SKM-1 treated with dmso at 0.1 percent for 144 hours (cell line): ENCODE measurements at regions not wholly inside any gene's neighbourhood (a gene's known extent, or its start where the extent isn't known, plus 50 kb on each side); places are given as distances from the start of the nearest gene placed in this dataset.
"Not testable (repeated sequence)": the region's sequence is repeated elsewhere in the genome, so short reads cannot be mapped to it uniquely, and the experiment has no call there.

Experiments used
- DNase-seq: peaks from one replicate; lab custom pipeline; 2025; ENCODE audit not compliant: unreplicated experiment; lab: John Stamatoyannopoulos, UW

- no peak for DNase-seq
Measured at GRCh38 chr17:31798205-31798724, 60.8 kb downstream of the COPRS start.

- not testable (repeated sequence) for DNase-seq
Measured at GRCh38 chr17:31795941-31796340, 63.1 kb downstream of the COPRS start.

DNA sequence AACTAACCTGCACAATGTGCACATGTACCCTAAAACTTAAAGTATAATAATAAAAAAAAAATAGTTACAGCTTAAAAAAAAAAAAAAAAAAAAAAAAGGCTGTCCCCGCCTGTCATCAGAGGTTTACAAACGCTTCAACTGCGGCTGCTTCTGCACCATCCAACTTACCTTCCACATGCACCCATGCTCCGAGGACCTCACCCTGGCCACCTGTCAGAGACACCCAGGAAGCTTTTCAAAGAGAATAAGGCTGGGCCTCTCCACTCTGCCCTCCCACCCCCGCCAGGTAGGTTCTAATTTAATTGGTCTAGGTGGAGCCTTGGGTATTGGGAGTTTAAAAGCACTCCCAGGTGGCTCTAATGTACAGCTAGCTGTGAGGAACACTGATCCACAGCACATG is 64.9 kb downstream of the COPRS start:
- no peak for DNase-seq

DNA sequence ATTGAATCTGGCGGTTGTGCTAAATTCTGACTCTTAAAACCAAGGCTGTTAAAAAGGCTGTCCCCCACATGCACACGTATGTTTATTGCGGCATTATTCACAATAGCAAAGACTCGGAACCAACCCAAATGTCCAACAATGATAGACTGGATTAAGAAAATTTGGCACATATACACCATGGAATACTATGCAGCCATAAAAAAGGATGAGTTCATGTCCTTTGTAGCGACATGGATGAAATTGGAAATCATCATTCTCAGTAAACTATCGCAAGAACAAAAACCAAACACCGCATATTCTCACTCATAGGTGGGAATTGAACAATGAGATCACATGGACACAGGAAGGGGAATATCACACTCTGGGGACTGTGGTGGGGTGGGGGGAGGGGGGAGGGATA is 65.4 kb downstream of the COPRS start:
- not testable (repeated sequence) for DNase-seq

DNA sequence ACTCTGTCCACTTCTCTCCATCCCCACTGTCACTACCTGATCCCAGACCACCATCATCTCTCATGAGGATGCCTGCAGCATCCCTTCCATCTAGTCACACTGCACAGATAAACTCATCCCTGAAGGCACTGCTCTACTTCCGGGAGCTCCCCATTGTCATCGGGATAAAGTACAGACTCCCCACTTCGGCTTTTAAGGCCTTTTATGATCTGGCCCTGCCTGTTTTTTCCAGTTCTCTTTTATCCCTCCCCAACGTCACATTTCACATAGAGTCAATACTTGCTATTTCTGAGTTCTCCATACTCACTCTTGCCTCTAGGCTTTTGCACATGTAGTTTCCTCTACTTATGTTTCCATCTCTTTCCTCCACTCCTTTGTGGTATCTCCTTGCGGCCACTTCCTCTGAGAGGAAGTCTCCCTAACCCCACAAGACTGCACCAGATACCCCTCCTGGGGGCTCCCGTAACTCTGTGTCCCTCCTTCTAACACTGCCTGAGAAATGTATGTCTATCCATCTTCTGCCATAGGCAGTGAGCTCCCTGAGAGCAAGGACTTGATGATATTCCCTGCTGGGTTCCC is 66.9 kb downstream of the COPRS start:
- DNase-seq: no peak

DNA sequence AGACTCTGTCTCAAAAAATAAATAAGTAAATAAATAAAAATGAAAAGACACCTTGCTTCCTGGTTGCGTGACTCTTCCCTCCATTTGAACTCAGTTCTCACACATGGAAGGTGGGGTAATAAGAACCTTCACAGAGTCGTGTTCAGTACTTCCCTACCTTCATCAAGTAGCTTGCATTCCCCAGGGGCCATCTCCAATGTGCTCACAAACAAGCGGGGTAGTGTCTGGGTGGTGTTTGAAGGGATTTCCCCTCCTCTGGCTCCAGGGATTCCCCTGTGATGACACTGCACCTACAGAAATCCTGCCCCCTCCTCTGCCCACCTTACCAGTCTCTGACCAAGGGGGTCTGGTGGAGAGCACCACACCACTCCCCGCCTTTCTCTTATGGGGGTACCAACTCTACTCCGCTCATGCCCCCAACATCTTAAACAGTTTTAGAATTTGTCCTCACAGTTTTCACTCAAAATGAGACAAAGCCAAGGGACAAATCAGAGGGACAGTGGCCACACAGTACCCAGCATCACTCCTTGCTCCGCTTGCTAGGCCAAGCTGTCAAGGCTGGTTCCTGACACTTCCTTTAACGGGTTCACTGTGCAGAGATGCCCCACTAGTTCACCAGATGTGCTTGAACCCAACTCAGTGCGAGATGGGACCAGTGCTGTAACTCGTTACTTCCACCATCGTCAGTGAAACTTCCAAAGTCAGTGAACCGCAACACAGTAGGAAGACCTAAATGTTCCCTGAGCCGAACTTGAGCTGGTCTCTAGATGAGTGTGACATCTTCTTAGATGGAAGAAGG is 69.1 kb downstream of the COPRS start:
- no peak for DNase-seq

- DNase-seq: no peak
Measured at GRCh38 chr17:31788956-31789355, 70.1 kb downstream of the COPRS start.

- no peak for DNase-seq
Measured at GRCh38 chr17:31788571-31788946, 70.5 kb downstream of the COPRS start.

DNA sequence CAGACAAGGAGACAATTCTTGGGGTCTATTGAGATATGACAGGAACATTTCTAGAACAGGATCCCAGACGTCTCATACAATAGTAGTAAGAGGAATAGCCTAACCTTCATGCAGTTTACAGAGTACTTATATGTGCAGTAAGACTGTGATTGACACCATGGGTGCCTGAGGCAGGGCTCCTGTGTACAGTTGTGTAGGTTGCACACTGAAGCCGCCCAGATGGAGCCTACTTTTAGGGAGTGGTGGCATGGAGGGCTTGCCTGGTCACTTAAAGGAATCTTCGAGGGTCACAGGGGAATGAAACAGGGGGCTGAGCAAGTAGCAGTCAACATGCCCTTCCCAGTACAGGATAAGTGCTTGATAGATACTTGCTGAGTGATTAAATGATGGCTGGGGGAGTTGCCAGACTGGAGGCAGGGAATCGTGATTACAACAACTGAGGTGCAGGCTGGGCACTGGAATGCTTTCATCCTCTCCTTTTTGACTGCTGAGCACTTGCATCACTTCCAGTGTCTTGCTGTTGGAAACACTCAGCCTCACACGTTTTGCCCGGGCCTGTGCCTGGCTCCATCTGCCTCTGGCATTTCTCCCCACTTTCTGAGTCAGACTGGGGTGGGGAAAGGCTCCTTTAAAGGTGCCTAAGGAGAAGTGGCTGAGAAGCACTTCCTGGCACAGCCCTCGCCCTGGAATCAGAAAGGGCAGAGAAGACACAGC is 71.0 kb downstream of the COPRS start:
- no peak for DNase-seq

GRCh38 chr17:31786796-31787481 is 72.1 kb downstream of the COPRS start:
- DNase-seq: no peak

- DNase-seq: no peak
Measured at GRCh38 chr17:31780483-31780882, 78.6 kb downstream of the COPRS start.

DNA sequence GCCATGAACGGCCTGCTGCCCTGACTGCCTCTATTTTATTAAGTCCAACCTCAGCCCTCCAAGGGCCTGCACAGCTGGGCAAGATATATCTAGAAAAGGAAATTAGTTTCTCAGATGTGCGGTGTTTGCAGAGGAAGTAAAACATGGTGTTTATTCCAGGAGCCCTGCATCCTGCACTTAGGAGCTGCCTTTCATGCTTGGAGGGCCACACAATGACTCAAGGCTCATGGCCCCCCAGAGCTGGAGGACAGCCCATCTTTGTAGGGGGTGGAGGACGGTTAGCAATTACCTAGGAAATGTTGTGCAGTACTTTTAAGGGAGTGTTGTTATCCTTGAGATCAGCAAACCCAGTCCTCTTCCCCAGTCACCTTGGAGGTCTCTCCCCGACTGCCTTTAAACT is 80.5 kb downstream of the COPRS start:
- no peak for DNase-seq

- DNase-seq: not testable (repeated sequence)
Measured at GRCh38 chr17:31771328-31771727, 87.7 kb downstream of the COPRS start.

GRCh38 chr17:31770501-31770900 is 88.5 kb downstream of the COPRS start:
- DNase-seq: not testable (repeated sequence)

DNA sequence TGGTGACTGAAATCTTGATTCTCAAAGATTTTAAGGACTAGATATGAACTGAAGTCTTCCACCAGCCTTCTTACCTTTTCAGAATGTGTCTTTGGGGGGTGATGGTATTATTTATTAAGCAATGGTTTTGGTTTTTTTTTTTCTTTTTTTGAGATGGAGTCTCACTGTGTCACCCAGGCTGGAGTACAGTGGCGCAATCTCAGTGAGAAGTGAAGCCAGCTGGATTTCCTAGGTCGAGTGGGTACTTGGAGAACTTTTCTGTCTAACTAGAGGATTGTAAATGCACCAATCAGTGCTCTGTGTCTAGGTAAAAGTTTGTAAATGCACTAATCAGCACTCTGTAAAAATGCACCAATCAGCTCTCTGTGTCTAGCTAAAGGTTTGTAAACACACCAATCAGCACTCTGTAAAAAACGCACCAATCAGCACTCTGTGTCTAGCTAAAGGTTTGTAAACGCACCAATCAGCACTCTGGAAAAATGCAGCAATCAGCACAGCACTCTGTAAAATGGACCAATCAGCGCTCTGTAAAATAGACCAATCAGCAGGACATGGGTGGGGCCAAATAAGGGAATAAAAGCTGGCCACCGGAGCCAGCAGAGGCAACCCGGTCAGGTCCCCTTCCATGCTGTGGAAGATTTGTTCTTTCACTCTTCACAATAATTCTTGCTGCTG is 97.1 kb downstream of the COPRS start:
- DNase-seq: not testable (repeated sequence)

DNA sequence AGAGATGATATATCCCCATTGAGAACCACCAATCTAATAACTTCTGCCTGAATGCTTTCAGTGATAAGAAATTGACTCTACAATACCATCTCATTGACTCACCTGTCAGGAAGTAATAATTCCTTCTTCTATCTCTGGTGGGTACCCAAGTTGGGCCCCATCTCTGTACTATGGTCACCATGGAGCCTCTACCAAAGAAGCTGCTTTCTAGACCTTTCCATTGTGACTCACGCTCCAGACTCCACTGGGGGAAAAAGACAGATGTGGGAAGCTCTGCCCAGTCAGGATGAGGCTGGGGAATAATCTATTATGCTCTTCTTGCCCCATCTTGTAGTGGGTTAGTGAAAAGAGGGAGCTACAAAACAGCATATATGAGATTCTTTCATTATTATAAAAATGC is 100.4 kb downstream of the COPRS start:
- DNase-seq: no peak

GRCh38 chr17:31757097-31757496 is 101.9 kb downstream of the COPRS start:
- DNase-seq: no peak

GRCh38 chr17:31754239-31754945 is 104.7 kb downstream of the COPRS start:
- DNase-seq: no peak

DNA sequence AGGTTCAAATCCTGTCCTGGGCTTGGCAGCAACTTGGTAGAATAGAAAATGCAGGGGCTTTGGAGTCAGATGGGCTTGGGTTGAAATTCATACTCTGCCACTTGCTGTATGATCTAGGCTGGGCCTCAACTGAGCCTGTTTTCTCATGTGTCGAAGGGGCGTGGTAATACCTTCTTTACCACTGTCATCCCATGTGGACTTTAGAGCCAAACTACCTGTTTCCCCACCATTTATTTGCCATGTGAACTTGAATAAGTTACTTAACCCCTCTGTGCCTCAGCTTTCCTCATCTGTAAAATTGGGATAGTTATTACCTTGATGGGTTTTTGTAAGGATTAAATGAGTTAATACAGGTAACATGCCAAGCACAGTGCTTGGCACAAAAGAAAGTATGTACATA is 106.0 kb downstream of the COPRS start:
- DNase-seq: no peak

GRCh38 chr17:31752584-31752983 is 106.5 kb downstream of the COPRS start:
- DNase-seq: no peak
